Neuronal stem cell (in vitro differentiated cells): ENCODE measurements at regions not wholly inside any gene's neighbourhood (a gene's known extent, or its start where the extent isn't known, plus 50 kb on each side); places are given as distances from the start of the nearest gene placed in this dataset.
"Not testable (repeated sequence)": the region's sequence is repeated elsewhere in the genome, so short reads cannot be mapped to it uniquely, and the experiment has no call there.

Experiments
- DNase-seq: peaks from one replicate; pipeline ENCODE4 v3.0.0-alpha.2; 2013; ENCODE audit warnings: low spot score
- H2AFZ ChIP-seq: one replicate; pipeline ENCODE4 v1.6.1; 2013; ENCODE audit warnings: mild to moderate bottlenecking, low read length, inconsistent platforms
- H2AK5ac ChIP-seq: 2 replicates; pipeline ENCODE4 v1.6.1; 2013; ENCODE audit warnings: low read depth, mild to moderate bottlenecking, inconsistent platforms, low read length, moderate library complexity, mixed read lengths
- H2BK120ac ChIP-seq: 2 replicates; pipeline ENCODE4 v1.6.1; 2013; ENCODE audit warnings: low read depth, mild to moderate bottlenecking, inconsistent platforms, low read length, moderate library complexity, mixed read lengths
- H2BK12ac ChIP-seq: one replicate; pipeline ENCODE4 v1.6.1; 2013; ENCODE audit warnings: low read length, inconsistent platforms
- H2BK15ac ChIP-seq: 2 replicates; pipeline ENCODE4 v1.6.1; 2013; ENCODE audit warnings: mild to moderate bottlenecking, low read length, inconsistent platforms, mixed read lengths
- H2BK5ac ChIP-seq: one replicate; pipeline ENCODE4 v1.6.1; 2013; ENCODE audit warnings: inconsistent platforms, mild to moderate bottlenecking, low read length, moderate library complexity
- H3K14ac ChIP-seq: one replicate; pipeline ENCODE4 v1.6.1; 2013; ENCODE audit warnings: low read length, inconsistent platforms
- H3K18ac ChIP-seq: 2 replicates; pipeline ENCODE4 v1.6.1; 2013; ENCODE audit warnings: low read length, inconsistent platforms
- H3K23ac ChIP-seq: 2 replicates; pipeline ENCODE4 v1.6.1; 2013; ENCODE audit warnings: low read depth, mild to moderate bottlenecking, mixed read lengths, low read length, inconsistent platforms; ENCODE audit not compliant: poor library complexity
- H3K27ac ChIP-seq: replicated peaks from 3 replicates; pipeline ENCODE4 v1.5.1; 2013; ENCODE audit warnings: low read length, inconsistent platforms
- H3K27me3 ChIP-seq, 3 experiments: 2 replicates each; pipeline ENCODE4 v1.6.1; 2013; ENCODE audit warnings: low read length in 3 of 3, mild to moderate bottlenecking in 2 of 3, inconsistent platforms in 1 of 3, low read depth in 1 of 3, mixed read lengths in 1 of 3, moderate library complexity in 1 of 3; ENCODE audit not compliant: control insufficient read depth in 3 of 3, insufficient read depth in 3 of 3
- H3K36me3 ChIP-seq, 2 donors: replicated peaks in 1 of 2; 2 replicates each; pipeline ENCODE4 v1.6.1; 2013; ENCODE audit warnings: low read length in 2 of 2; ENCODE audit not compliant: control insufficient read depth in 2 of 2, insufficient read depth in 2 of 2
- H3K4ac ChIP-seq: 2 replicates; pipeline ENCODE4 v1.6.1; 2013; ENCODE audit warnings: inconsistent platforms, mild to moderate bottlenecking, low read length, moderate library complexity
- H3K4me1 ChIP-seq, 2 donors: 1 replicate in 1 of 2; 2 replicates in 1 of 2; pipeline ENCODE4 v1.6.1; 2013; ENCODE audit warnings: low read length in 2 of 2, low read depth in 1 of 2; ENCODE audit not compliant: control insufficient read depth in 2 of 2, insufficient read depth in 1 of 2
- H3K4me2 ChIP-seq: one replicate; pipeline ENCODE4 v1.6.1; 2013; ENCODE audit warnings: mild to moderate bottlenecking, low read length, inconsistent platforms; ENCODE audit not compliant: insufficient read depth, poor library complexity, severe bottlenecking
- H3K4me3 ChIP-seq, 2 donors: 2 replicates each; pipeline ENCODE4 v1.5.1; 2013; ENCODE audit warnings: low read length in 2 of 2, mild to moderate bottlenecking in 2 of 2, inconsistent platforms in 1 of 2, moderate library complexity in 1 of 2
- H3K79me1 ChIP-seq: one replicate; pipeline ENCODE4 v1.6.1; 2013; ENCODE audit warnings: low read depth, mild to moderate bottlenecking, inconsistent platforms, low read length, moderate library complexity
- H3K9ac ChIP-seq: one replicate; pipeline ENCODE4 v1.6.1; 2013; ENCODE audit warnings: mild to moderate bottlenecking, low read depth, low read length, inconsistent platforms; ENCODE audit not compliant: poor library complexity
- H3K9me3 ChIP-seq, 2 donors: replicated peaks in 1 of 2; 2 replicates each; pipeline versions ENCODE3 to v1.6.1; 2013; ENCODE audit warnings: low read length in 2 of 2, mild to moderate bottlenecking in 2 of 2, inconsistent platforms in 1 of 2, low read depth in 1 of 2, mixed read lengths in 1 of 2, moderate library complexity in 1 of 2; ENCODE audit not compliant: control insufficient read depth in 2 of 2, insufficient read depth in 1 of 2
- H4K8ac ChIP-seq: one replicate; pipeline ENCODE4 v1.6.1; 2013; ENCODE audit warnings: low read depth, mild to moderate bottlenecking, inconsistent platforms, low read length, moderate library complexity
- H4K91ac ChIP-seq: one replicate; pipeline ENCODE4 v1.6.1; 2013; ENCODE audit warnings: low read length, low read depth, mild to moderate bottlenecking, inconsistent platforms; ENCODE audit not compliant: poor library complexity
- WGBS, 2 donors: extraction: QIAGEN DNeasy Blood & Tissue Kit; methylation state at CpG; one replicate each; pipeline ENCODE4 v1.1.7; 2013; ENCODE audit warnings: missing lambda C conversion rate in 2 of 2, mixed read lengths in 1 of 2; ENCODE audit not compliant: insufficient read length in 2 of 2, insufficient replicate concordance in 1 of 2; ENCODE audit errors: extremely low coverage in 2 of 2; 5-methylcytosine and 5-hydroxymethylcytosine counted together

- H3K9me3 ChIP-seq, H2BK12ac ChIP-seq, H3K4me1 ChIP-seq, H4K8ac ChIP-seq, H2BK15ac ChIP-seq, H2BK120ac ChIP-seq, H3K4me2 ChIP-seq, H2AFZ ChIP-seq, H3K9ac ChIP-seq, H3K23ac ChIP-seq, DNase-seq, H3K27ac ChIP-seq, H3K79me1 ChIP-seq, H3K14ac ChIP-seq, H2BK5ac ChIP-seq, H3K36me3 ChIP-seq, H3K4me3 ChIP-seq, H3K18ac ChIP-seq, H3K4ac ChIP-seq, H2AK5ac ChIP-seq, H4K91ac ChIP-seq, H3K27me3 ChIP-seq: not testable (repeated sequence)
- WGBS, 2 donors: no CpG with 5 or more reads among the region's 5 CpGs
Observed at GRCh38 chr2:16905325-16905724, 239.7 kb upstream of the CYRIA start.

GRCh38 chr2:16900405-16901025, 234.9 kb upstream of the CYRIA start:
- no peak overlapping the region for H3K23ac ChIP-seq
- no peak overlapping the region for H3K4ac ChIP-seq
- no peak overlapping the region for H2BK120ac ChIP-seq
- H2AFZ ChIP-seq: no peak overlapping the region
- no peak overlapping the region for H4K91ac ChIP-seq
- H3K14ac ChIP-seq: no peak overlapping the region
- H2AK5ac ChIP-seq: no peak overlapping the region
- WGBS, 2 donors: no CpG with 5 or more reads among the region's 6 CpGs
- no peak overlapping the region for H3K27ac ChIP-seq
- no peak overlapping the region for H3K18ac ChIP-seq
- H3K79me1 ChIP-seq: no peaks in the 10 kb centered on the region
- H3K4me3 ChIP-seq: no peak overlapping the region
- peak; percentile 14 for DNase-seq
- H3K4me1 ChIP-seq: no peaks in the 10 kb centered on the region
- H3K9me3 ChIP-seq: no peaks in the 10 kb centered on the region
- H3K27me3 ChIP-seq: no peaks in the 10 kb centered on the region
- H2BK5ac ChIP-seq: no peak overlapping the region
- H3K9ac ChIP-seq: no peak overlapping the region
- no peak overlapping the region for H4K8ac ChIP-seq
- H3K36me3 ChIP-seq: no peaks in the 10 kb centered on the region
- no peak overlapping the region for H2BK12ac ChIP-seq
- H2BK15ac ChIP-seq: no peak overlapping the region
- no peak overlapping the region for H3K4me2 ChIP-seq

GRCh38 chr2:16899958-16900357, 234.3 kb upstream of the CYRIA start:
- H4K91ac ChIP-seq: no peak overlapping the region
- no peak overlapping the region for H3K14ac ChIP-seq
- H3K27ac ChIP-seq: no peak overlapping the region
- no peak overlapping the region for H3K4ac ChIP-seq
- no peaks in the 10 kb centered on the region for H3K9me3 ChIP-seq
- H3K23ac ChIP-seq: no peak overlapping the region
- no peak overlapping the region for H3K18ac ChIP-seq
- no peak overlapping the region for H4K8ac ChIP-seq
- DNase-seq: no peak
- no peak overlapping the region for H2BK12ac ChIP-seq
- H3K9ac ChIP-seq: no peak overlapping the region
- H3K4me2 ChIP-seq: no peak overlapping the region
- no peak overlapping the region for H2AFZ ChIP-seq
- no peak overlapping the region for H2BK120ac ChIP-seq
- H3K79me1 ChIP-seq: no peaks in the 10 kb centered on the region
- H3K27me3 ChIP-seq: no peaks in the 10 kb centered on the region
- WGBS, 2 donors: 100% methylated on average over 1 of the region's 2 CpGs; no CpG with 5 or more reads in 1 of the 2 donors
- H3K36me3 ChIP-seq: no peaks in the 10 kb centered on the region
- H3K4me1 ChIP-seq: no peaks in the 10 kb centered on the region
- H2AK5ac ChIP-seq: no peak overlapping the region
- H2BK15ac ChIP-seq: no peak overlapping the region
- H3K4me3 ChIP-seq: no peak overlapping the region
- H2BK5ac ChIP-seq: no peak overlapping the region

GRCh38 chr2:16890081-16890480, 224.4 kb upstream of the CYRIA start:
- no peak overlapping the region for H3K18ac ChIP-seq
- WGBS, 2 donors: no CpG with 5 or more reads among the region's 4 CpGs
- no peak overlapping the region for H3K4me3 ChIP-seq
- H2AK5ac ChIP-seq: no peak overlapping the region
- H3K4me2 ChIP-seq: no peak overlapping the region
- H4K8ac ChIP-seq: no peak overlapping the region
- H3K14ac ChIP-seq: no peak overlapping the region
- H4K91ac ChIP-seq: no peak overlapping the region
- no peak overlapping the region for H3K27ac ChIP-seq
- H2BK120ac ChIP-seq: no peak overlapping the region
- no peak overlapping the region for H2AFZ ChIP-seq
- DNase-seq: no peak
- H3K9ac ChIP-seq: no peak overlapping the region
- H2BK15ac ChIP-seq: no peak overlapping the region
- H2BK12ac ChIP-seq: no peak overlapping the region
- H3K4ac ChIP-seq: no peak overlapping the region
- H3K79me1 ChIP-seq: no peaks in the 10 kb centered on the region
- no peaks in the 10 kb centered on the region for H3K9me3 ChIP-seq
- H3K36me3 ChIP-seq: no peaks in the 10 kb centered on the region
- H3K23ac ChIP-seq: no peak overlapping the region
- no peaks in the 10 kb centered on the region for H3K27me3 ChIP-seq
- H3K4me1 ChIP-seq: no peaks in the 10 kb centered on the region
- H2BK5ac ChIP-seq: no peak overlapping the region
